Peyer's patch (tissue), 4 donors: ENCODE measurements at regions not wholly inside any gene's neighbourhood (a gene's known extent, or its start where the extent isn't known, plus 50 kb on each side); places are given as distances from the start of the nearest gene placed in this dataset.

Source experiments
- POLR2A ChIP-seq, 2 donors: fragments of 450-650 bp; IDR thresholded peaks; one replicate each; pipeline ENCODE4 v1.5.1; 2017; ENCODE audit warnings: antibody characterized with exemption in 2 of 2, mild to moderate bottlenecking in 2 of 2, moderate library complexity in 2 of 2
- TF ChIP-seq, protein P1 (sequence below), 6 experiments: fragments of 450-650 bp in 4 of 6; fragments of 200-600 bp in 2 of 6; sonication (generic) in 1 of 6; IDR thresholded peaks; one replicate each; pipeline ENCODE4 v1.5.1; 2017 to 2019; ENCODE audit warnings: antibody characterized with exemption in 6 of 6, mild to moderate bottlenecking in 3 of 6, moderate library complexity in 1 of 6

DNA sequence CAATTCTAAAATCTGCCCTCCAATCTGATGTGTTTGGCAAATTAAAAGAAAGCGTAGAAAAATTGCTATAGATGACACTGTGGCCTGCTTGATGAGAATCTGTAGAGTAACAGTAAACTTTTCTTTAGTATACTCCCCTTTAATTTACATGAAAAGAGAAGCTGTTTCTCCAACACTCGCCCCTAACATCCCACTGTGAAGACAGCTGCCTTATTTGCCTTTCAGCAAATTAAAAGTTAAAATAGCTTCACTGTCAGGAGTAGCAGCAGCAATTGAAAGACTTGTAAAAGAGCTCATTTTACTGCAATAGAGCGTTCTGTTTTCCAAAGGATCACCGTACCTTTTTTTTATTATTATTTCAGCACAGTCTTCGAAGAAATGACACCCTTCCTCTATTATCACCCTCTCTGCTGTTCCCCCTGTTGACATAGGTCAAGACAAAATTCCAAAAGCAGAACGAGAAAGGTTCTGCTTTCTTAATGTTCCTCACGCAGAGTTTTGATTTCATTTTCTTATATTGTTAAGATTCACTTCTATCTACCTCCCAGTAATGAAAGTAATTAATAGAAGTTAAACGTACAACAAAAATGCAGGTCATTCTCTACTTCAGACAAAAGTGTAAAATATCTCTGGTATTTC lies 153.5 kb upstream of the USP15 start:
- TF ChIP-seq, protein P1, sequence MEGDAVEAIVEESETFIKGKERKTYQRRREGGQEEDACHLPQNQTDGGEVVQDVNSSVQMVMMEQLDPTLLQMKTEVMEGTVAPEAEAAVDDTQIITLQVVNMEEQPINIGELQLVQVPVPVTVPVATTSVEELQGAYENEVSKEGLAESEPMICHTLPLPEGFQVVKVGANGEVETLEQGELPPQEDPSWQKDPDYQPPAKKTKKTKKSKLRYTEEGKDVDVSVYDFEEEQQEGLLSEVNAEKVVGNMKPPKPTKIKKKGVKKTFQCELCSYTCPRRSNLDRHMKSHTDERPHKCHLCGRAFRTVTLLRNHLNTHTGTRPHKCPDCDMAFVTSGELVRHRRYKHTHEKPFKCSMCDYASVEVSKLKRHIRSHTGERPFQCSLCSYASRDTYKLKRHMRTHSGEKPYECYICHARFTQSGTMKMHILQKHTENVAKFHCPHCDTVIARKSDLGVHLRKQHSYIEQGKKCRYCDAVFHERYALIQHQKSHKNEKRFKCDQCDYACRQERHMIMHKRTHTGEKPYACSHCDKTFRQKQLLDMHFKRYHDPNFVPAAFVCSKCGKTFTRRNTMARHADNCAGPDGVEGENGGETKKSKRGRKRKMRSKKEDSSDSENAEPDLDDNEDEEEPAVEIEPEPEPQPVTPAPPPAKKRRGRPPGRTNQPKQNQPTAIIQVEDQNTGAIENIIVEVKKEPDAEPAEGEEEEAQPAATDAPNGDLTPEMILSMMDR (IDR thresholded peaks at IDR 0.05), result no peak
- no peak for TF ChIP-seq POLR2A (IDR thresholded peaks at IDR 0.05)
